NCI-H748 treated with DMSO at 0.1 percent for 48 hours (cell line): ENCODE measurements at regions not wholly inside any gene's neighbourhood (a gene's known extent, or its start where the extent isn't known, plus 50 kb on each side); places are given as distances from the start of the nearest gene placed in this dataset.

ENCODE experiments used
- DNase-seq: peaks from one replicate; lab custom pipeline; 2025; lab: John Stamatoyannopoulos, UW

DNA sequence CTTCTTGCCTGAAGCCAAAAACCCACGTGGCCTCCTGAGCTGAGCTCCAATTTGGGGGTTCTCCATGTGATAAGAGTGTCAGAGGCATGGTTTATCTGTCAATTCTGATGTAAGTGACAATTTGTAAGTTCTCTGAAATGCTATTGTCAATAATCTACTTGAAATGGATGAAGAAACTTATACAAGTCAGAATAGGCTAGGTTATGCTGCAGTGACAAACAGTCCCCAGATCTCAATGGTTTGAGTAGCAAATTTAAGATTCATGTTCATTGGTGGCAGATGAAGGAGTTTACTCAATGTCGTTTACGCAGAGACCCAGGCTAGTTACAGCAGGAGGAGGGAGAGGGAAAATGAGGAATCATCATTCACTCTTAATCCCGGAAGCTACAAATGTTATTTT is 352.4 kb downstream of the KIF16B start:
- no peak for DNase-seq

DNA sequence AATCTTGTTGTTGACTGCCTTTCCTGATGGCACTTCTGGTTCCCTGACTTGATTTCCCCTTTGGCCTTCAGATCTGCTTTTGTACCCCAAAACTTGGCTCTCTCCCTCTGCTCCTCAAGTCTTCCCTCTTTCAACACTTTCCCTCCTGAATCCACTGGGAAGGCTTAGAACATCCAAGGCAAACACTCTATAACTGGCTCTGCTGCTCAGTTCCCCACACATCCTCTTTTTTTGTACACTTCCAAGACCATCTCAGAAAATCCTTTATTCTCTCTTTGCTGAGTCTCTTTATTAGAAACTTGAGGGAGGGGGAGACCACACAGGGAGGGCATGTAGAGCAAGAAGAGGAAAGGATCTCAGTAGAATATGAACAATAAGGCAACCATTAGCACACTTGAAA is 354.1 kb downstream of the KIF16B start:
- DNase-seq: no peak

- DNase-seq: no peak
Observed at GRCh38 chr20:16216914-16217230, 356.4 kb downstream of the KIF16B start.

DNA sequence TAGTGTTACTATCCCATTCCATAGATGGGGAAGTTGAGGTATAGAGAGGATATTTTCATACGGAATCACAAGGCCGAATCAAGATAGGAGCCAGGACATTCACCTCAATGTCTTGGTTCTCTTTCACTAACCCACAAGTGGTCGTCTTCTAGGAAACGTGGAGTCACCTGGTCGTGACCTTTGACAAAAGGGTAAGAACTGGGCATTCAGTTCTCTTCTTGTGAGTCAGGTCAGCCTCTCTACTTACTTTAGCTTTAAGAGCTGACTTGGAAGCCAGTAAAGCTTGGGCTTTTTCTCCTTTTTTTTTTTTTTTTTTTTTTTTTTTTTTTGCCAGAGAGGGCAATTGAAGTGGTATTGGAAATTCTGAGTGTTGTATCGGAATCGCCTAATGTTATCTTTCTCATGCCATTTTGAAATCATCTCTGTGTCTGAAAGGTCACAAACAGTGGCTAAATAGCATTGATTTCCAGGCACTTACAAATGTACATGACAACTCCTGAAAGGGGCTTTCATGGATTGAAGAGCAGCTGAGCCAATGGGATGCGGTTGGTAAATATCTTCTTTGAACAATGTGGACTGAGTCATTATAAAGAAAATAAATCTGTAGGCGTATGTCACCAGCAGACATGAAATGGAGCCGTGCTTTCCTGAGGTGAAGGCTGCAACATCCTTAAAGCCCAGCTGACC is 356.9 kb downstream of the KIF16B start:
- DNase-seq: no peak

DNA sequence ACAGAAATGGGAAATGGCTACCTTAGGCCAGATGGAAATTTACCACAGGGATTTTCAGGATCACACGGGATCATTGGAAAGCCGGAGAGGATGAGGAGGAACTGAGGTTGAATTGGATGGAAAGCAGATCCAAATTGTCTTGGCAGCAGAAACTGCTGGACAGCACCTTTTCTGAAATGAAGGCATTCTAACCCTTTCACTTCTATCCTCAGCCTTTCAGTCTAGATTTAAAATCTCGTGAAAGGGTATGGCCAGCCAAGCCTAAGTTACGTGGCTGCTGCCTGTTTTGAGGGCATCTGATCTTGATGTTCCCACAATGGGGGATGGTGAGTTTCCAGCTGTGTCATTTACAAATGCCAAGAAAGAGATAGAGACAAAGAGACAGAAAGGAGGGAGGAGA is 358.2 kb downstream of the KIF16B start:
- DNase-seq: no peak

DNA sequence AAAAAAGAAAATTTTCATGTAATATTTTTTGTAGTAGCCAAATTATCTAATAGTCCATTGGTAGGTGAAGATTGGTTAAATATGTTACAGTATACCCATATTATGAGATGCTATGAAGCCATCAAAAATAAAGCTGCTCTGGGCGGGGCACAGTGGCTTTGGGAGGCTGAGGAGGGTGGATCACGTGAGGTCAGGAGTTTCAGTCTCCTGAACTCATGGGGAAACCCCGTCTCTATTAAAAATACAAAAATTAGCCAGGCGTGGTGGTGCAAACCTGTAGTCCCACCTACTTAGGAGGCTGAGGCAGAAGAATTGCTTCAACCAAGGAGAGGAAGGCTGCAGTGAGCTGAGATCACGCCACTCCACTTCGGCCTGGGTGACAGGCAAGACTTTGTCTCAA is 360.5 kb downstream of the KIF16B start:
- DNase-seq: no peak

DNA sequence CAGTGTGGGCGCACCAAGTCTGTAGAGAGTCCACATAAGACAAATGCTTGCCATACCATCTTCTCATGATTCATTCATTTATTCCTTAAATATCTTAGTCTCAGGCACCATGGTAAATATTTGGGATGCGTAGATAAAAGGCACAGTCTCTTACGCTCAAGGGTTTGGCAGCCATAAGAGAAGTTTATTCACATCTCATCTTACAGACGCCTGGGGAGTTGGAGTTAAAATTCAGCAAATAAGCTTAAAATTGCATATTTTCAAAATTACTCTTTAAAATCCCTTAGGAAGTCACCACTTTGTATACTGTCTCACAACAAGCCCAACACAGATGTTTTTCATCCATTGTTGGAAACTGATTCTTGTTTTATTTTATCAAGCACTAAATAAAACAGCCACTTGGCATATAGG is 363.3 kb downstream of the KIF16B start:
- no peak for DNase-seq

DNA sequence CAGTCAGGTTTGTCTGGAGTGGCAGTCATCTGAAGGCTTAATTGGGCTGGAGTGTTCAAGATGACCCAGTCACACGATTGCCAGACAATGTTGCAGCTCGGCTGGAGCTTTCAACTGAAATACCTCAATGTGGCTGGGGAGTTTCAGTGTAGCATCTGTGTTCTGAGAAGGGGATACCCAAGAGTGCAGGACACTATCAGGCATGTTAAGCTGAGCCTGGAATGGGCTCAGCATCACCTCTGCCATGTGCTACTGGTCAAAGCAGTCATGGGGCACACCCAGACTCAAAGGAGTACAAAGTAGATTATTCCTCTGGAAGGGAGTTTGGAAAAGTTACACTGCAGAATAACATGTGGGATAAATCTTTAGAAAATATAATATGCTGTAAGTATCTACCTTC is 363.9 kb downstream of the KIF16B start:
- DNase-seq: no peak

- DNase-seq: no peak
Observed at GRCh38 chr20:16208443-16208842, 364.8 kb downstream of the KIF16B start.

DNA sequence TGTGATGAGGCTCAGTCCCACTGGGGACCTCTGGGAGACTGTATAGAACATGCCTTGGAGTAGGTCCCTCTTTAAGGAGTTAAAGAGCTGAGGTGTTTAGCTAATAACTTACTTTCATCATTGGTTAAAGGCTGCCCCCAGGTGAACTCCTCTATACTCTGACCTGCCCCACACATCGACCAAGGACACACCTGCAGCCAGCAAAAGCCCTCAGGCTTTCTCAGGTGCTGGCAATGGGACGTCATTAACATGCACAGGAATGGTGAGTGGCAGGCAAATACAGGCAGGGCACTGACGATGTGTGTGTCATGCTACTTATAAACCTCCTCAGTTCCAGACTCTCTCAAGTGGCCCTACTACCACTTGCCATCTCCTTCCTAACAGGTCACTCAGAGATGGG is 366.4 kb downstream of the KIF16B start:
- DNase-seq: no peak

GRCh38 chr20:16205507-16205906 is 367.7 kb downstream of the KIF16B start:
- no peak for DNase-seq

DNA sequence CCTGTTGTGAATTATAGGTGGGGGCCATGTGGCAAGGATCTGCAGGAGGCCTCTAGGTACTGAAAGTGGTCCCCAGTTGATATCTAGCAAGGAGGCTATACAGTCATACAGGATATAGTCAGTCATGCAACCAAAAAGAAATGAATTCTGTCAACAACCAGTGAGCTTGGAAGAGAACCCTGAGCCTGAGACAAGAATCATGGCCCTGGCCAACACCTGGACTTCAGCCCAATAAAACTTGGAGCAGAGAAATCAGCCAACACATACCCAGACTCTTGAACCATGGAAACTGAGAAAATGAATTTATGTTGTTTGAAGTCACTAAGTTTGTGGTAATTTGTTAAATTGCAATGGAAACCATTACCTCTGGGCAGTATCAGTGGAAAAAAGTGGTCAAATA is 370.2 kb downstream of the KIF16B start:
- no peak for DNase-seq

DNA sequence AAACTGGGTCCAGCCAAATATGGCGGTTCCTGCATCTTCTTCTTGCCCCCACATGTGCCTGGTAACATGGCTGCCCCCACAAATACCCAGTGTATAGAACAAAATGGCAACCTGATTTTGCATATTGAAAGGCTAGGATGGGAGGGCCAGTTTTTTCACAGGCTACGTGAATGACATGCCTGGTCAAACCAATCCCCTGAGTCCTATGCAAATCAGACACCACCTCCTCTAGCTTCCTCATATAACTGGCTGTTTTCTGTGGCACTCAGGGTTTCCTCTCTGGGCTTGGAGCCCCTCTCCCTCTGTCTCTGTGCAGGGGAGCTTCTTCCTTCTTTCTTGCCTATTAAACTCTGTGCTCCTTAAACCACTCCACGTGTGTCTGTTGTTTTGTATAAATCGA is 372.1 kb downstream of the KIF16B start:
- DNase-seq: no peak

- no peak for DNase-seq
Observed at GRCh38 chr20:16197696-16198095, 375.6 kb downstream of the KIF16B start.

- no peak for DNase-seq
Observed at GRCh38 chr20:16195671-16196070, 377.6 kb downstream of the KIF16B start.

GRCh38 chr20:16194617-16195360 is 378.5 kb downstream of the KIF16B start:
- no peak for DNase-seq

DNA sequence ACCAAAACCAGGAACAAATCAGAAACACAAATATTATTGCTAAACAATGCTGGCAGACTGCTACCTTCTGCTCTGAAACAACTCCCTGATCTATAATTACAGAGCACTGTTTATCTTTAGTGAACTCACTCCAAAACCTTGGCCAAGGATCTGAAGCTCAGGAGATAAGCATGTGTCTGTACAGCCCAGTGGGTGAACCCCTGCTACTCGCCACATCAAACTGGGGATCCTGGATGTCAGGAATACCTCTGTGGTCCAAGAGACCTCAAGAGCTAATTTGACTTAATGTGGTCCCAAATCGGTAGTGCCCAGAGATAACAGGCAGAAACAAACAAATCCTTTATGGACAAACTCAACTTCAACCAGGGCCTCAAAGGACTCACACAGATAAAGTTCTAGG is 381.8 kb downstream of the KIF16B start:
- no peak for DNase-seq

- DNase-seq: no peak
Observed at GRCh38 chr20:16189371-16189770, 383.9 kb downstream of the KIF16B start.

DNA sequence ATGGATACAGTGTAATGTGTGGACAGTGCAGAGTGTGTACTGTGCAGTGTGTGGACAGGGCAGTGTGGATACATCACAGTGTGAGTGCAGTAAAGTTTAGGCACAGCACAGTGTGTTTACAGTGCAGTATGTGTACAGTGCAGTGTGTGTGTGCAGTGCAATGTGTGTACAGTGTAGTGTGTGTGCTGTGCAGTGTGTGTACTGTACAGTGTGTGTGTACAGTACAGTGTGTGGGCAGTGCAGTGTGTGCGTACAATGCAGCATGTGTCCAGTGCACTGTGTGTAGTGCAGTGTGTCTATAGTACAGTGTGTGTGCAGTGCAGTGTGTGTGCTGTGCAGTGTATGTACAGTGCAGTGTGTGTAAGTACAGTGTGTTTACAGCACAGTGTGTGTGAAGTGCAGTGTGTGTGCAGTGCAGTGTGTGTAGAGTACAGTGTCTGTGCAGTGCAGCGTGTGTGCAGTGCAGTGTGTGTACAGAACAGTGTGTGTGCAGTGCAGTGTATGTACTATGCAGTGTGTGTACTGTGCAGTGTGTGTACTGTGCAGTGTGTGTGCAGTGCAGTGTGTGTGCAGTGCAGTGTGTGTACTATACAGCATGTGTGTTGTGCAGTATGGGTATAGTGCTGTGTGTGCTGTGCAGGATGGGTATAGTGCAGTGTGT is 385.2 kb downstream of the KIF16B start:
- no peak for DNase-seq

- no peak for DNase-seq
Observed at GRCh38 chr20:16179919-16180318, 393.3 kb downstream of the KIF16B start.

DNA sequence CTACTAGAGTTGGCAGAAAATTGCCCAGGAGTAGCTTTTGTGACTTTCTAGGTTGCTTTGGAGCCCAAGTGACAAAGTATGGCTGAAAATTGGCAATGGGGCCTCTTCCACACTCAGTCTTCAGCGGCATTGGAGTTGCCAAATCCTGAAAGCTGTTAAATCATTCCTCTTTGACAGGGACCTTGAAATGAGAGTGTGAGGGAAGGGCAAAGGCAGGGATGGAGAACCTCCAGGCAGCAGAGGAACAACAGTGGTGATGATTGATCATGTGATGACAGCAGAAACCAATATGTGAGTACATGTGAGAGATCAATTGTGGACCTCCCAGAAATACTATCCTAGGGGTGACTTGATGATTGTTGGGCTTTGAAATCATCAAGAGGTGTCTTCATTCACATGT is 393.9 kb downstream of the KIF16B start:
- no peak for DNase-seq

- no peak for DNase-seq
Observed at GRCh38 chr20:16178546-16179135, 394.6 kb downstream of the KIF16B start.

- DNase-seq: no peak
Observed at GRCh38 chr20:16175322-16175961, 397.8 kb downstream of the KIF16B start.
